IMR-90 (cell line): ENCODE measurements at regions not wholly inside any gene's neighbourhood (a gene's known extent, or its start where the extent isn't known, plus 50 kb on each side); places are given as distances from the start of the nearest gene placed in this dataset.

Experiments
- BHLHE40 ChIP-seq: fragments of 150-350 bp; IDR thresholded peaks from 2 replicates; pipeline ENCODE4 v1.6.1; 2016; ENCODE audit warnings: mild to moderate bottlenecking, low read depth, low read length
- CHD1 ChIP-seq: IDR thresholded peaks from 2 replicates; pipeline ENCODE4 v1.6.1; 2012; ENCODE audit warnings: low read depth, low read length, improper control_type of control experiment
- CTCF ChIP-seq: conservative IDR thresholded peaks from 2 replicates; pipeline ENCODE4 v1.5.1; 2012; ENCODE audit warnings: mild to moderate bottlenecking, low read depth, low read length, improper control_type of control experiment
- FOS ChIP-seq: fragments of 150-350 bp; IDR thresholded peaks from 2 replicates; pipeline ENCODE4 v1.6.1; 2016; ENCODE audit warnings: low read depth, low read length
- POLR2A ChIP-seq: IDR thresholded peaks from 2 replicates; pipeline ENCODE4 v1.6.1; 2012; ENCODE audit warnings: mild to moderate bottlenecking, low read depth, low read length
- RAD21 ChIP-seq: IDR thresholded peaks from 2 replicates; pipeline ENCODE4 v1.6.1; 2012; ENCODE audit warnings: low read length, improper control_type of control experiment
- RCOR1 ChIP-seq: IDR thresholded peaks from 2 replicates; pipeline ENCODE4 v1.6.1; 2012; ENCODE audit warnings: mild to moderate bottlenecking, low read length, improper control_type of control experiment; ENCODE audit not compliant: insufficient replicate concordance
- USF2 ChIP-seq: fragments of 150-350 bp; IDR thresholded peaks from 2 replicates; pipeline ENCODE4 v1.6.1; 2017; ENCODE audit warnings: mild to moderate bottlenecking, antibody characterized with exemption, low read length, low read depth

GRCh38 chr6:140677781-140678528 lies 1303.5 kb upstream of the CITED2 start:
- TF ChIP-seq POLR2A (no peak), RAD21 (no peak), USF2 (no peak), CTCF (no peak), RCOR1 (no peak), FOS (no peak), BHLHE40 (no peak), CHD1 (no peak)
